Vagina (tissue), 2 donors: ENCODE measurements at regions not wholly inside any gene's neighbourhood (a gene's known extent, or its start where the extent isn't known, plus 50 kb on each side); places are given as distances from the start of the nearest gene placed in this dataset.

ENCODE experiments used
- DNase-seq, 2 donors: peaks; one replicate each; pipeline ENCODE4 v3.0.0-alpha.2; 2017; ENCODE audit errors: extremely low spot score in 2 of 2
- H3K27ac ChIP-seq: fragments of 200-600 bp; sonication (generic); one replicate; pipeline ENCODE4 v1.5.1; 2019
- H3K27me3 ChIP-seq: fragments of 200-600 bp; sonication (generic); one replicate; pipeline ENCODE4 v1.5.1; 2019
- H3K36me3 ChIP-seq, 2 donors: fragments of 200-600 bp; sonication (generic); one replicate each; pipeline ENCODE4 v1.5.1; 2017 to 2019
- H3K4me1 ChIP-seq: fragments of 200-600 bp; sonication (generic); one replicate; pipeline ENCODE4 v1.5.1; 2019
- H3K4me3 ChIP-seq, 2 donors: fragments of 200-600 bp; sonication (generic); 1 replicate in 1 of 2; 2 replicates in 1 of 2; pipeline ENCODE4 v1.5.1; 2016 to 2019
- H3K9me3 ChIP-seq: fragments of 200-600 bp; sonication (generic); one replicate; pipeline ENCODE4 v1.5.1; 2019
- CTCF ChIP-seq, 3 experiments: fragments of 450-650 bp in 2 of 3; fragments of 200-600 bp in 1 of 3; sonication (generic) in 1 of 3; IDR thresholded peaks; one replicate each; pipeline ENCODE4 v1.5.1; 2017 to 2019; ENCODE audit warnings: antibody characterized with exemption in 3 of 3, mild to moderate bottlenecking in 2 of 3, moderate library complexity in 2 of 3
- POLR2A ChIP-seq, 2 donors: fragments of 450-650 bp; IDR thresholded peaks; one replicate each; pipeline ENCODE4 v1.6.1; 2017; ENCODE audit warnings: antibody characterized with exemption in 2 of 2, mild to moderate bottlenecking in 2 of 2, moderate library complexity in 2 of 2
- POLR2AphosphoS5 ChIP-seq, 2 donors: sonication (generic); formaldehyde crosslinking; IDR thresholded peaks; one replicate each; pipeline ENCODE4 v1.9.0; 2017; ENCODE audit warnings: antibody characterized with exemption in 2 of 2, mild to moderate bottlenecking in 2 of 2, low read depth in 1 of 2; ENCODE audit not compliant: insufficient read depth in 1 of 2
- intact Hi-C: fragments of 100-400 bp; cut with DNase I; formaldehyde crosslinking; loops from one replicate; pipeline ENCODE4 v1.15.1; 2023

- intact Hi-C loops: no loop called here
- DNase-seq: peak in 1 of 2 donors; percentile 93
- Histone ChIP-seq H3K4me1 (peaks cover 35% of the 10 kb centered on the region), H3K27ac (peak overlapping the region; percentile 41), H3K36me3 (no peaks in the 10 kb centered on the region), H3K4me3 (no peak overlapping the region), H3K27me3 (no peaks in the 10 kb centered on the region), H3K9me3 (no peaks in the 10 kb centered on the region)
- TF ChIP-seq POLR2A (IDR thresholded peaks at IDR 0.05) (no peak), POLR2AphosphoS5 (IDR thresholded peaks at IDR 0.05; ENCODE audit: insufficient read depth in 1 of 2, low read depth in 1 of 2) (peak; percentile 8 to 53), CTCF (IDR thresholded peaks at IDR 0.05) (no peak)
Measured at GRCh38 chr4:128600996-128601871, 208.3 kb upstream of the JADE1 start.

- peak overlapping the region; percentile 41 for H3K27ac ChIP-seq
- TF ChIP-seq POLR2AphosphoS5 (IDR thresholded peaks at IDR 0.05; ENCODE audit: insufficient read depth in 1 of 2, low read depth in 1 of 2) (peak in 1 of 2 donors; percentile 41), POLR2A (IDR thresholded peaks at IDR 0.05) (no peak), CTCF (IDR thresholded peaks at IDR 0.05) (no peak)
- no peak for DNase-seq
- no peaks in the 10 kb centered on the region for H3K27me3 ChIP-seq
- intact Hi-C loops: no loop called here
- H3K36me3 ChIP-seq: no peaks in the 10 kb centered on the region
- peaks cover 35% of the 10 kb centered on the region for H3K4me1 ChIP-seq
- H3K9me3 ChIP-seq: no peaks in the 10 kb centered on the region
- no peak overlapping the region for H3K4me3 ChIP-seq
Measured at GRCh38 chr4:128600410-128600809, 209.1 kb upstream of the JADE1 start.

- H3K27ac ChIP-seq: no peak overlapping the region
- intact Hi-C loops: no loop called here
- H3K36me3 ChIP-seq: no peaks in the 10 kb centered on the region
Measured at GRCh38 chr4:128597500-128597899, 212.0 kb upstream of the JADE1 start.

GRCh38 chr4:128596853-128597252, 212.6 kb upstream of the JADE1 start:
- H3K4me3 ChIP-seq: no peak overlapping the region
- TF ChIP-seq POLR2AphosphoS5 (IDR thresholded peaks at IDR 0.05; ENCODE audit: insufficient read depth in 1 of 2, low read depth in 1 of 2) (no peak), CTCF (IDR thresholded peaks at IDR 0.05) (no peak), POLR2A (IDR thresholded peaks at IDR 0.05) (no peak)
- intact Hi-C loops: no loop called here

More at GRCh38 chr4:128597500-128597899, 212.0 kb upstream of the JADE1 start:
- TF ChIP-seq CTCF (IDR thresholded peaks at IDR 0.05) (no peak), POLR2AphosphoS5 (IDR thresholded peaks at IDR 0.05; ENCODE audit: insufficient read depth in 1 of 2, low read depth in 1 of 2) (no peak), POLR2A (IDR thresholded peaks at IDR 0.05) (no peak)
- Histone ChIP-seq H3K27me3 (no peaks in the 10 kb centered on the region), H3K9me3 (no peaks in the 10 kb centered on the region), H3K4me1 (peaks cover 35% of the 10 kb centered on the region), H3K4me3 (no peak overlapping the region)
- no peak for DNase-seq

GRCh38 chr4:128596115-128596514, 213.4 kb upstream of the JADE1 start:
- intact Hi-C loops: no loop called here
- no peaks in the 10 kb centered on the region for H3K27me3 ChIP-seq
- no peaks in the 10 kb centered on the region for H3K36me3 ChIP-seq
- no peaks in the 10 kb centered on the region for H3K9me3 ChIP-seq
- peaks cover 22% of the 10 kb centered on the region for H3K4me1 ChIP-seq
- DNase-seq: no peak
- H3K4me3 ChIP-seq: no peak overlapping the region
- no peak overlapping the region for H3K27ac ChIP-seq
- TF ChIP-seq POLR2AphosphoS5 (IDR thresholded peaks at IDR 0.05; ENCODE audit: insufficient read depth in 1 of 2, low read depth in 1 of 2) (no peak), CTCF (IDR thresholded peaks at IDR 0.05) (no peak), POLR2A (IDR thresholded peaks at IDR 0.05) (no peak)

More at GRCh38 chr4:128596853-128597252, 212.6 kb upstream of the JADE1 start:
- H3K27ac ChIP-seq: no peak overlapping the region
- no peaks in the 10 kb centered on the region for H3K27me3 ChIP-seq
- no peaks in the 10 kb centered on the region for H3K9me3 ChIP-seq
- no peaks in the 10 kb centered on the region for H3K36me3 ChIP-seq
- peaks cover 29% of the 10 kb centered on the region for H3K4me1 ChIP-seq
- no peak for DNase-seq
